ENCODE measurements at regions not wholly inside any gene's neighbourhood (a gene's known extent, or its start where the extent isn't known, plus 50 kb on each side); places are given as distances from the start of the nearest gene placed in this dataset.

DNA sequence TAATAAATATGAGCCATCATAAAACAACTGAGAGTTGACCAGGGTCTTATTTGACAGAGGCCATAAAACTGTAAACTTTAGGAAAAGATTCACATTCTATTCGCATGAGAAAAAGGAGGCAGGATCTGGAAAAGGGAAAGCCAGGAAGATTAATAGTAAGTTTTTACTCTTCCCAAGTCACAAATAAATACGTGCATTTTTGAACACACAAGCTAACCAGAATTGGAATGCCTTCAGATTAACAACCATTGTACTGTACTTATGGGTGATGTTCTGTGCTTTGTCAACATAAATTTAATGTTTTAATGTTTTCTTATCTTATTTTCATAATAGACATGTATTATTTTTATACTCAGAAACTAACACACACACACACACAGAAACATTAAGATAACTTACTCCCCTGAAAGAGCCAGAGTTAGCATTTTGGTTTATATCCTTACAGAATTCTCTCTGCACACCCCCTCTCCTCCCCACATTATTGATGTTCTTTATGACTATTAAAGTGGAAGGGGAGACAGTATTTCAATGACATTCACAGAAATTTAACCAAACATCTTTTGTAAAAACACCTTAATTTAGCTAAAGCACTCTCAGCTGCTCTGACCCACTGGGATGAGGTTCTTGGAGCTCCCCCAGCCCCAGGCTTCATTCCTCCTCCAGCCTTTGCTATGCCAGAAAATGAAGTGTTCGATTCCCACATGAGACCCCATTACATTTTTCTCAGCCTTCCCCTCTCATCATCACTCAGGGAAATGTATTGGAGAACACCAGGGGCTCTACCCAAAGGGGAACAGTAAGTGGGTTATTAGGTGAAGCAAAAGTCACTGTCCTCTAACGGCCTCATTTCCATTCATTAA, 155.5 kb downstream of the ESM1 start:
- intact Hi-C loops (cut with DNase I) = loop anchor here (5.0 kb wide), 2 partner anchors 38 to 108 kb away; no protein-coding TSS in a partner anchor
- no peak for DNase-seq (ENCODE audit: low spot score)

DNA sequence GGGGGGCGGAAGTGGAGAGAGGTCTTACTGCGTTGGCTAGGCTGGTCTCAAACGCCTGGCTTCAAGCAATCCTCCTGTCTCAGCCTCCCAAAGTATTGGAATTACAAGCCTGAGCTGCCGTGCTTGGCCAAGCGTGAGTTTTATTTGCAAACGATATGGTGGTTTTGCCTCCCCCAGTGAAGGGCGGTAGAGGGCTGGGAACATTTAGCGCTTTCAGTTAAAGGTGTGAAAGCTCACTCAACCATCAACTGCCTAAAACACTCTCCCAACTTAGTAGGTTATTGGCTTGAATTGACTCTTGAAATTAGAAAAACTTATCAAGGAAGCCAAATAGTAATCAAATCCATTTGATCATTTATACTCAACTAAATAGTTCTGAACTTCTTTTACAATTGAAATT, 156.3 kb downstream of the ESM1 start:
- DNase-seq (ENCODE audit: low spot score) = no peak
- intact Hi-C loops (cut with DNase I) = no loop called here

DNA sequence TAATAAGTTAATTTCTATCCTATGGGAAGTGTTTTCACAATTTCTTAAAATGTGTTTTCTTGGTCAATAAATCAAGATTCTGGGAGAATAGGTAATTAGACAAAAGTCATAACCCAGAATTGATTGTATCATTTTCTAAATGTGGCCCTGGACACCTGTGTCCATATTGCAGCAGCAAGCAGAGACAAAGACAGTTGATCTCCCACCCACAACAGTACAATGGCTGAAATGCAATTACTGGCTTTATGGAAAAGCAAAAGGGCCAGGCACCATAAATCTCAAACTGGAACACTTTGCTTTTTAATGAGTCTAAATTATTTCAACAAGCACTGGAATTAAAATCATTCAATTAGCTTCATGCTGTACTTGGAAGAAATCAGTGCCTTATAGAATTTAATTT, 157.2 kb downstream of the ESM1 start:
- DNase-seq (ENCODE audit: low spot score) = no peak
- intact Hi-C loops (cut with DNase I) = no loop called here

DNA sequence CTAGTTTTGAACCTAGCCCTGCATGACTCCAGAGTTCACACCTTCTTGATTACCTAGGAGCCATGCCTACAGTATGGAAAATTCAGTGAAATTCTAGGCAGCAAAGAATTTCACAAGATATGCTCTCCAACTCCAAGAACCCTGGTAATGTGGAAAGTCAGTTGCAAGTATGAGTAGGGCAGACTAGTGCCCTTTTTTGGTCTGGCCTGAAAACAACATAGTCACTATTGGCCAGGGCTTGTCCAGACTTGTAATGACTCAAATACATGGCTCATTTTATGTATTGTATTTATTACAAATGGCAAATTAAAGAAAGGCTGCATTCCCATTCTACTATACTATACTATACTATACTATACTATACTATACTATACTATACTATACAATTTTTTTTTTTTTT, 160.4 kb downstream of the ESM1 start:
- intact Hi-C loops (cut with DNase I) = no loop called here

DNA sequence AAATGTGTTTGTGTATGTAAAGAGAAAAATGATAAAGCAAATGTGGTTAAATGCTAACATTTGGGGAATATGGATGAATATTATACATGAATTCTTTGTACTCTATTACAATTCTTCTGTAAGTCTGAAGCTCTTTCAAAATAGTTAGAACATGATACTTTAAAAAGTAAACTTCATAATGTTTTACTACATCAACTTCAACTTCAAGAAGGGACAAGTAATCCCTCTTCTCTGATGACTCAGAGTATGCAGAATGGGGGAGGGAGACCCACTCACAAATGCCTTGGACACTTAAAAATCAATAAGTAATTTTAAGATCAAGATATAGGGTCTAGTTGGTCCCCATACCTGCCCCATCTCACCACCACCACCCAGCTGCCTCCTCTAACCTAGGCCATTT, 162.4 kb downstream of the ESM1 start:
- intact Hi-C loops (cut with DNase I) = no loop called here
- DNase-seq (ENCODE audit: low spot score) = no peak

More for the DNA sequence above, 160.4 kb downstream of the ESM1 start:
- no peak for DNase-seq (ENCODE audit: low spot score)

DNA sequence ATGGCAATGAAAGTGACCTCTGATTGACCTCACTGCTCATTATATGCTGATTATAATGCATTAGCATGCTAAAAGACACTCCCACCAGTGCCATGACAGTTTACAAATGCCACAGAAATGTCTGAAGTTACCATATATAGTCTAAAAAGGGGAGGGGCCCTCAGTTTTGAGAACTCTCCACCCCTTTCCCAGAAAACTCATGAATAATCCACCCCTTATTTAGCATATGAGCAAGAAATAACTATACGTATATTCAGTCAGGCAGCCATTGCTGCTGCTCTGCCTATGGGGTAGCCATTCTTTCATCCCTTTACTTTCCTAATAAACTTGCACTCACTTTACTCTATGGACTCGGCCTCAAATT, 163.1 kb downstream of the ESM1 start:
- no peak for DNase-seq (ENCODE audit: low spot score)
- intact Hi-C loops (cut with DNase I) = no loop called here

DNA sequence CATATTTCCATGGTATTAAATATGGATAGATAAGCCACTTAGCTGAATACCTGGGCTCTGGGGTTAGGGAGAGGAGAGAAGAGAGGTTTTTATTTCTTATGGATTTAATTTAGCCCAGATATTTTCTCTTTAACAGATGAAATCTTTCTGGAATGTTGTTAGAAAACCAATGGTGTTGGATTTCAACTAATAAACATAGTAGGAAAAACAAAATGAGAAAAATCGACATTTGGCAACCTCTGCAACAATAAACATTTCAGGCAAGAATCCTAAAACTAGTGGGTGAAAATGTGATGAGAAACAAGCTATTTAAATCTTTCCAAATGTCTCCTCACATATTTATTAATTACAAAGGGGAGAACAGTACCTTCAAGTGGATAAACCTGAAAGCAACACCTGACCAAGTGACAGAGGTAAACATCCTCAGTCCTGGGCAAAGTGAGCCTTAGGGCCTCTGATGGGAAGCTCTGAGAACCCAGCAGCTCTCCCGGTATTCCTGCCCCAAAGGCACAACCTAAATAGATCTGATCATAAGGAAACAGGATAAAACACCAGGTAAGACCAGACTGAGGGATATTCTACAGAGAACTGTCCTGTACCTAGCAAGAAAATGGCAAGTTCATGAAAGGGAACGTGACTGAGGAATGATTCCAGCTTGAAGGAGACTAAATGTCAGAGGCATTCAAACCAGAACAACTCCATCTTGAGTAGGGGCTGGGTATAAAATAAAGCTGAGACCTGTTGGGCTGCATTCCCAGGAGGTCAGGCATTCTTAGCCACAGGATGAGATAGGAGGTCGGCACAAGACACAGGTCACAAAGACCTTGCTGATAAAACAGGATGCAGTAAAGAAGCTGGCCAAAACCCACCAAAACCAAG, 163.7 kb downstream of the ESM1 start:
- intact Hi-C loops (cut with DNase I) = no loop called here
- DNase-seq (ENCODE audit: low spot score) = no peak

DNA sequence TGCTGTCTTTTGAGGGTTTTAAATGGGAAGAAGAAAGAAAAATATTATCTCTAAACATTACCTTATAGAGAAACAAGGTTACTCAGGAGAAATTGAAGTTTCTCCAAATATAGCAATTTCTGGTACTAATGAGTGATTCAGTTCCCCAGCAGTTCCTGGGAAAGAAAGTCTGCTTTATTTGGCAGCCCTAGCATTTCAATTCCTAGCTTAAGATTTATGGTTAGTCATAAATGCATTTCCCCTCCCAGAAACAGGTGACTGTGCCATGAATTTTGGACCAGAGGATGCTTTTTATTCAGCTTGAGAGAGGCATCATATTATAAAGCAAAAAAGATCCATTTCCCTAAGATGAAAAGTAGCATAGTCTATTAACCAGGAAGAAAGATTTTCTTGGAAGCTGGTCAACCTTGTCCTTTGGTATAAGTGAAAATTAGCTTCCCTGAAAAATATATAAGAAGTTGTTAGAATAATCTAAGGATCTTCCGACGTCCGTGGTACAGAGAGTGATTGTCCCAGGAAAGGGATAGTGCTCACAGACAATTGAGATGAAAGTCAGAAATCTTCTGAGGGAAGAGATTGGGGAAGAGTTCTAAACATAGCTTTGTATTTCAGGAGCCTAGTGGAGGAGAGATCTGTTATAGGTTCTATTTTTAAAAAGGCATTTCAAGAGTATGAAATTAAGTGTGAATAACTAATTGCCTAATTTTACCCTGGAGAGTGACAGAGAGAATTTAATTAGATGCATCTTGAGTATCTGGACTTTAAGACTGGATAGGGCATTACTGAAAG, 164.9 kb downstream of the ESM1 start:
- no peak for DNase-seq (ENCODE audit: low spot score)
- intact Hi-C loops (cut with DNase I) = no loop called here

DNA sequence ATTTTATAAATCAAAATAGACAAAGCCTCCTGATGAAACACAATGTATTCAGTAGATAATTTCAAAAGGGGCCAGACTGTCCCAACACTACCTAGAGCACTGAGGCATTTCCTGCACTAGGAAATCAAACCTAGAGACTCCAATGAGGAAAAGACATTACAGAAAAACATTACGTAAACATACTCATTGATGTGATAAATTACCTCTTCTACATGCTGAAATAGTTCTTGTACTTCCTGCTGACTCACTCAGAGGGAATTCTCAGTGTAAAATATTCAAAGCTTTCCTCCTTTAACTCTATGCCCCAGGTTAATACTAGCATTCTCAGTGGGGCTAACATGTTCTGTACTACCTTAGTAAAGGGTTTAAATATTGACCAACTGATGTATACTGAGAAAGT, 178.0 kb downstream of the ESM1 start:
- no peak for DNase-seq (ENCODE audit: low spot score)
- intact Hi-C loops (cut with DNase I) = no loop called here

DNA sequence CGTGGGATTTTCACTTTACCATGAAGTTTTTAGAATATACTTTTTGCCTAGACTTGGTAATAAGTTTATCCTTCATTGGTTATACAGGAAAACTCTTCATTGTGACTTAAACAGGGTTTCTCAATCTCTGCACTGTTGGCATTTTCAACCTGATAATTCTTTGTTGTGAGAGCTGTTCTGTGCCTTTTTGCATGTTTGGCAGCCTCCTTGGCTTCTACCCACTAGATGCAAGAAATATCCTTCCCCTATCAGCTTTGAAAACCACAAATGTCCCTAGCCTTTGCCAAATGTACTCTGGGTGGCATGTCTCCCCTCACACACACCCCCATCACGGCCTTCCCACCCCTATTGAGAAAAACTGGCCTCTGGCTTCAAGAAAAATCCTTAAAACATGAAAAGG, 180.9 kb downstream of the ESM1 start:
- intact Hi-C loops (cut with DNase I) = no loop called here
- DNase-seq (ENCODE audit: low spot score) = no peak

DNA sequence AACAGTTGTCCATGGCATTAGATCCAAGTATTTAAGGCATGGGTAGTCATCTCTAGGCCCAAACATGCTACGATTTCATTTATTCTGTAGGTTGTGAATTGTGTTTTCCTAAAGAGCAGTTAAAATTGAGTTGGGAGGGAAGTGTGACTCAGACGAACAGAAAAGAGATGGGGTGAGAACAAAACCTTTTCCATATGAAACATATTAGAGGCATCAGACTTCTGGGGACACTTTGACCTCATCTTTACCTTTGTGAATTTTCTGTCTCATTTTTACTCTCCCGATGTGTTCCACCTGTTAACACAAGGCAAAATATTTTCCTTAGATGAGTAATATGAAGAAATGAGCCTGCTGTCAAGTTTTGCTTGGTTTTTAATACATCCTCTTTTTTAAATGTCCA, 181.3 kb downstream of the ESM1 start:
- intact Hi-C loops (cut with DNase I) = no loop called here
- no peak for DNase-seq (ENCODE audit: low spot score)

DNA sequence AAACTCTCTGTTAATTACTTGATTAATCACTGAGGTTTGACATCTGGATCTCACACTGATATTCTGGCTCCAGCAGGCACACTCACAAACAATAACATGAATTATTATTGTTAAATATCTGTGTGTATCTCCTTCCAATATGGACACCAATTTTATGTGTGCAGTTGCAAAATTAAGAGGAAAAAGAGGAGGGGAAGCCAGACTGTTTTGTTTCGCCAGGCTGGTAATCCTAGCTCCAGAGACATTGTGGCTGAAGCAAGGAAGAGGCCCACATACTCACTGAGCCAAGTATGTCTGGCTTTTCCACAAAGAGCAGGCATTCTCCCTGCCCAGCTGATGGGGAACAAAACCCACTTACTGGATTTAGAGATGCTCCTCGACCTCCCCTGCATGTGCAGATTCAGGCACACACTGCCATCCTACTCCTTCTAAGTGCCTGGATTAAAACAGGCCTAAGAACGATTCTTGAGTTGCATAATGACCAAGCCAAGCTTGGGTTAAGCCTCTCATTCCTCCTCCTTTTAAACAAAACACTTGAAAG, 181.9 kb downstream of the ESM1 start:
- DNase-seq (ENCODE audit: low spot score) = no peak

DNA sequence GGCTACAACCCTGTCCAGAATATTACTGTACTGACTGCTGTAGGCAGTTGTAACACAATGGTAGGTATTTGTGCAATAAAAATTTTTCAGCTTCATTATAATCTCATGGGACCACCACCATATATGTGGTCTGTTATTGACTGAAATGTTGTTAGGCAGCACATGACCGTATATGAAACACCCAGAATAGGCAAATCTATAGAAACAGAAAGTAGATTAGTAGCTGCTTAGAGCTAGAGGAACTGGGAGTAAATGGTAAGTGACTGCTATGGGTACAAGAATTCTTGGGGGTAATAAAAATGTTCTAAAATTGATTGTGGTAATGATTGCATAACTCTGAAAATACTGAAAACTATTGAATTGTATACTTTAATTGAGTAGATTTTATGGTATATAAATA, 185.7 kb downstream of the ESM1 start:
- intact Hi-C loops (cut with DNase I) = no loop called here
- no peak for DNase-seq (ENCODE audit: low spot score)

More for the DNA sequence above, 181.9 kb downstream of the ESM1 start:
- intact Hi-C loops (cut with DNase I) = no loop called here

DNA sequence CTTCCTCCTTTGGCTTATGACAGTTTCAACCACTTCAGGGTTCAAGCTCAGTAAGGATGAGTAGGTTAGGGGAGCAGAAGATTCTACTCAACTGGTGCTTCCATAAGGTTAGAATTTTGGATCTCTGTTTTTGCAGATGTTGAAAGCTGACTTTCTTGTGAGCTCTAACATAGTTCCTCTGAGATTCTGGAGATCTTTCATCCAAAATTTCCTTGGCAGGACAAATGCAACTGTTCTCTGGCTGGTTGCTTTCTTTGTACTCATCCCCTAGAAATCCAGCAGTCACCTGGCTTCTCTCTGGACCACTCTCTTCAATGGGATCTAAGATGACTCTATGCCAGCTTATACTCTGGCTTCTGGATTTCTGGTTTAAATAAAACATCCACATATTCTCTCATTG, 189.6 kb downstream of the ESM1 start:
- no peak for DNase-seq (ENCODE audit: low spot score)
- intact Hi-C loops (cut with DNase I) = no loop called here

DNA sequence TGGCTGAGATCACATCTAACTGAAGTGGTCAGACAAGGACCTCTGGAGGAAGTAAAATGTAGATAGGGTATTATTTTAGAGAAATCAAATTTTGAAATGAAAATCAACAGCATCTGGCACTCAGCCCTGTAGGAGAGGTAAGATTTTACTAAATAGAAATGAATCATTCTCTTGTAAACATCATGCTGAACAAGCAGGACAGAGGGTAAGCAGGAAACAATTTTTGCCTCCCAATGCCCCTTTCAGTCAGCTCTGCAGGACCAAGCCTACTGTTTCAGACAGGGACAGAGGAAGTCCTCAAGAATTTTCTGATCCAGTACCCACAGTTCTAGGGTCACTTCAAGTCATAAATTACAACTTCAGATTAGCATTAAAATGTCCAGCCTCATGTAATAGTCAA, 190.1 kb downstream of the ESM1 start:
- intact Hi-C loops (cut with DNase I) = no loop called here

DNA sequence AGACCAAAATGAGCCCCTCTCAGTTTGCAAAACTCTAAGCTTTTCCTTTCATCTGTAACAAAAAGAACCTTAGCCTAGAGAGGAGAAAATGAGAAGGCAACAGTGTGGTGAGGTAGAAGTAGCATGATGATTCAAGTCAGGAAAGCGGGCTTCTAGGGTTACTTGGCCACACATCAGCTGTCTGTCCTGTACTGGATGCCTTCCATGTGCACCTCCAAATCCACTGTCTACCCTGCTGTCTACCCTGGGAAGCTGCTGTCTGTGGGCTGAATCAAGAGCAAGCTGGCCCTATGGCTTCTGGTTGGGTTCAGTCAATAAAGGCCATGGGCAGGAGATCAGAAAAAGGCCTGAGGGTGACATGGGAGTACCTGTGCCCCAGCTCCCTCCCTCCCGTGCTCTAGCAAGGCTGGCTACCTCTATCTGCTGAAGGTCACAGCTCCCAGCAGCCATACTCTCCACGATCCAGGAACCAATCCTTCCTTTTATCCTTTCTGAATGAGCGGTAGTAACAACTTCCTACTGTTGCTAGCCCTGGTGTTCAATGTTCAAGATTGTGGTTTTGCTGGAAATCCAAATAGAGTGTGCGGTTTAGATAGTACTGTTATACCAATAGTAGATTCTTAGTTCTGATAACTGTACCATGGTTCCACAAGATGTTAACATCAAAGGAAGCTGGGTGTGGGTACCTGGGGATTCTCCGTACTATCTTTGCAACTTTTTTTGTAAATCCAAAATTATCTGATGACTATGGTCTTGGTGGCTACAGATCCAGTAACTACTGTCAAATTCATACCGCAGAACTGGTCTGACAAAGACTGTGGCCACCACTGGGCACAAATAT, 191.0 kb downstream of the ESM1 start:
- intact Hi-C loops (cut with DNase I) = loop anchor here (5.0 kb wide), 1 partner anchor 38 kb away; no protein-coding TSS in a partner anchor
- DNase-seq (ENCODE audit: low spot score) = no peak

More for the DNA sequence above, 190.1 kb downstream of the ESM1 start:
- DNase-seq (ENCODE audit: low spot score) = no peak

DNA sequence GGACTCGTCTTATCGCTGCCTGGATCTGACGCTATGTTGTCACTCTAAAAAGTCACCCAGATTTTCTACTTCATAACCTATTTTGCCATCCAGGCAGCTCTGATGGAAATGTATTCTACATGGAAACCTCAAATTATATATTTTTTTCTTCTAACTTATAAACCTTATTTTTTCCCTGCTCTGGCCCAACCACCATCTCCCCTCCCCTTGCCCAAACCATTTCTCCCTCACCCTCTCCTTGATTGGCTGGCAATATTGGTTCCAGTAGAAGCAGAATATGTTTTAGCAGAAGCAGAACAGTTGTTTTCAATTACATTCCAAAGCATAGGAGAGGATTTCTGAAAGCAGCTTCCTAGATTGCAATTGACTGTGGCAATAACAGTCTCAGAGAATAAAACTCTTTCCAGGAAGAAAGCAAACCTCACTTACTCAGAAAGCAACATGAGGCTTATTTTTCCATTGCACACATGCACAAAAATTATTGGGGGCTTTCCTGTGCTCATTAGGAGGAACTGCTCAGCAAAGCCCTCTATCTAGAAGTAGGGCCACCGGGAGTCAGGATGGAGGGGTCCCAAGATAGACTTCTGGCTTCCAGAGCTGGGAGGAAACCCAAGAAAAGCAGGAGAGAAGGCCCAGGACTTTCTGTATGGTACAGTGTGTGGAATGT, 191.8 kb downstream of the ESM1 start:
- intact Hi-C loops (cut with DNase I) = loop anchor here (5.0 kb wide), 1 partner anchor 39 kb away; no protein-coding TSS in a partner anchor
- DNase-seq (ENCODE audit: low spot score) = no peak
